Psoas muscle (tissue), 7 donors: ENCODE measurements at regions not wholly inside any gene's neighbourhood (a gene's known extent, or its start where the extent isn't known, plus 50 kb on each side); places are given as distances from the start of the nearest gene placed in this dataset.

Experiments used
- ATAC-seq, 4 donors: fragments of 200-7000 bp; cut with Tn5 transposase; one replicate each; pipeline ENCODE4 v1.9.1; 2020; ENCODE audit warnings: moderate library complexity in 3 of 4, mild to moderate bottlenecking in 2 of 4
- DNase-seq, 2 donors: peaks; one replicate each; pipeline ENCODE4 v3.0.0-alpha.2; 2020
- H3K27ac ChIP-seq: fragments of 200-600 bp; one replicate; pipeline ENCODE4 v1.8.0; 2022
- H3K27me3 ChIP-seq, 3 donors: fragments of 200-600 bp in 1 of 3; one replicate each; pipeline versions ENCODE4 v1.6.1 to v1.8.0; 2013 to 2022; ENCODE audit warnings: low read length in 2 of 3, mild to moderate bottlenecking in 2 of 3, moderate library complexity in 1 of 3; ENCODE audit not compliant: insufficient read depth in 3 of 3
- H3K36me3 ChIP-seq, 2 donors: fragments of 200-600 bp in 1 of 2; one replicate each; pipeline versions ENCODE4 v1.6.1 to v1.8.0; 2013 to 2022; ENCODE audit warnings: low read depth in 1 of 2, mild to moderate bottlenecking in 1 of 2, moderate library complexity in 1 of 2; ENCODE audit not compliant: insufficient read depth in 1 of 2
- H3K4me1 ChIP-seq: fragments of 200-600 bp; one replicate; pipeline ENCODE4 v1.8.0; 2022
- H3K4me3 ChIP-seq: fragments of 200-600 bp; one replicate; pipeline ENCODE4 v1.8.0; 2022; ENCODE audit warnings: mild to moderate bottlenecking
- H3K9me3 ChIP-seq: fragments of 200-600 bp; one replicate; pipeline ENCODE4 v1.8.0; 2022
- CTCF ChIP-seq: fragments of 200-600 bp; IDR thresholded peaks from one replicate; pipeline ENCODE4 v1.8.0; 2022; ENCODE audit warnings: antibody characterized with exemption
- WGBS, 3 donors: extraction: QIAGEN DNeasy Blood & Tissue Kit; methylation state at CpG; one replicate each; pipeline versions ENCODE4 v1.1.6 to v1.1.7; 2013; 5-methylcytosine and 5-hydroxymethylcytosine counted together
- intact Hi-C, 2 donors: fragments of 100-400 bp; cut with DNase I; formaldehyde crosslinking; loops; one replicate each; pipeline versions ENCODE4 v1.11.0 to v1.14.2; 2022
- donor health status: healthy with polysubstance abuse.
- donor health status: DM: no; HTN: no; CAD: no; lungs with moderate emphysema.
- donor health status: Bipolar disorder and iron deficiency.
- donor health status: healthy.
- donor health status: DM: yes; HTN: yes; CAD: no.
- donor health status: DM: no; HTN: no; CAD: no.
- donor health status: DM: yes; HTN: yes; CAD: no.

- no peaks in the 10 kb centered on the region for H3K36me3 ChIP-seq
- no peaks in the 10 kb centered on the region for H3K27me3 ChIP-seq
- no peak overlapping the region for H3K4me3 ChIP-seq
- H3K4me1 ChIP-seq = no peaks in the 10 kb centered on the region
- no peak overlapping the region for H3K27ac ChIP-seq
- 63 to 79% (median 64%) methylated on average over 1 of the region's 1 CpG for WGBS, 3 donors
- DNase-seq = no peak
- no peak for ATAC-seq
- intact Hi-C loops = no loop called here
- no peak for TF ChIP-seq CTCF
- H3K9me3 ChIP-seq = no peaks in the 10 kb centered on the region
Measured at GRCh38 chr2:82314836-82315472, 2010.4 kb upstream of the LRRTM1 start.

- TF ChIP-seq CTCF = no peak
- intact Hi-C loops = no loop called here
Measured at GRCh38 chr2:82307511-82307910, 2003.0 kb upstream of the LRRTM1 start.

GRCh38 chr2:82301506-82301905, 1997.0 kb upstream of the LRRTM1 start:
- 90 to 91% (median 91%) methylated on average over 5 of the region's 5 CpGs for WGBS, 3 donors
- no peaks in the 10 kb centered on the region for H3K9me3 ChIP-seq
- H3K4me1 ChIP-seq = no peaks in the 10 kb centered on the region
- no peak for TF ChIP-seq CTCF
- H3K27me3 ChIP-seq = no peaks in the 10 kb centered on the region
- H3K4me3 ChIP-seq = no peak overlapping the region
- no peaks in the 10 kb centered on the region for H3K36me3 ChIP-seq
- ATAC-seq (no peak), DNase-seq (no peak)
- intact Hi-C loops = no loop called here
- no peak overlapping the region for H3K27ac ChIP-seq

More at GRCh38 chr2:82307511-82307910, 2003.0 kb upstream of the LRRTM1 start:
- no peak for ATAC-seq
- no peaks in the 10 kb centered on the region for H3K4me1 ChIP-seq
- no peaks in the 10 kb centered on the region for H3K27me3 ChIP-seq
- DNase-seq = no peak
- H3K36me3 ChIP-seq = no peaks in the 10 kb centered on the region
- H3K4me3 ChIP-seq = no peak overlapping the region
- no peak overlapping the region for H3K27ac ChIP-seq
- no peaks in the 10 kb centered on the region for H3K9me3 ChIP-seq

GRCh38 chr2:82289446-82289845, 1984.9 kb upstream of the LRRTM1 start:
- 83 to 91% (median 86%) methylated on average over 1 of the region's 1 CpG for WGBS, 3 donors
- no peak for ATAC-seq
- Histone ChIP-seq H3K4me1 (no peaks in the 10 kb centered on the region), H3K36me3 (no peaks in the 10 kb centered on the region), H3K9me3 (no peaks in the 10 kb centered on the region), H3K27ac (no peak overlapping the region), H3K4me3 (no peak overlapping the region), H3K27me3 (no peaks in the 10 kb centered on the region)
- intact Hi-C loops = no loop called here
- TF ChIP-seq CTCF = no peak
- no peak for DNase-seq

- Histone ChIP-seq H3K36me3 (no peaks in the 10 kb centered on the region), H3K27ac (no peak overlapping the region), H3K9me3 (no peaks in the 10 kb centered on the region), H3K27me3 (no peaks in the 10 kb centered on the region), H3K4me3 (no peak overlapping the region), H3K4me1 (no peaks in the 10 kb centered on the region)
- DNase-seq (no peak), ATAC-seq (no peak)
- no peak for TF ChIP-seq CTCF
- intact Hi-C loops = no loop called here
- WGBS, 3 donors = 90 to 91% (median 90%) methylated on average over 2 of the region's 2 CpGs
Measured at GRCh38 chr2:82283075-82283474, 1978.5 kb upstream of the LRRTM1 start.
